GM23248 (cell line): ENCODE measurements at regions not wholly inside any gene's neighbourhood (a gene's known extent, or its start where the extent isn't known, plus 50 kb on each side); places are given as distances from the start of the nearest gene placed in this dataset.
A peak's percentile ranks its signal among the peaks of the same experiment; 100 is the strongest.

Source experiments
- DNase-seq: peaks from one replicate; pipeline ENCODE4 v3.0.0-alpha.2; 2015
- H2AFZ ChIP-seq: fragments of 200-600 bp; sonication (generic); 2 replicates; pipeline ENCODE4 v1.6.1; 2016; ENCODE audit warnings: antibody characterized with exemption
- H3F3A ChIP-seq: fragments of 200-600 bp; sonication (generic); 2 replicates; pipeline ENCODE4 v1.6.1; 2016; ENCODE audit warnings: mild to moderate bottlenecking, antibody characterized with exemption, mixed run types; ENCODE audit not compliant: insufficient read depth
- H3K27ac ChIP-seq: fragments of 200-600 bp; sonication (generic); 2 replicates; pipeline ENCODE4 v1.5.1; 2016; ENCODE audit warnings: mild to moderate bottlenecking
- H3K27me3 ChIP-seq: fragments of 200-600 bp; sonication (generic); replicated peaks from 2 replicates; pipeline ENCODE4 v1.6.1; 2016; ENCODE audit warnings: mild to moderate bottlenecking; ENCODE audit not compliant: insufficient read depth
- H3K36me3 ChIP-seq: fragments of 200-600 bp; sonication (generic); 2 replicates; pipeline ENCODE4 v1.6.1; 2016; ENCODE audit warnings: low read depth, mild to moderate bottlenecking
- H3K4me1 ChIP-seq: fragments of 200-600 bp; sonication (generic); 2 replicates; pipeline ENCODE4 v1.6.1; 2016; ENCODE audit warnings: mild to moderate bottlenecking; ENCODE audit not compliant: insufficient read depth
- H3K4me2 ChIP-seq: fragments of 200-600 bp; sonication (generic); one replicate; pipeline ENCODE4 v1.6.1; 2016; ENCODE audit warnings: mild to moderate bottlenecking; ENCODE audit not compliant: unreplicated experiment
- H3K4me3 ChIP-seq: fragments of 200-600 bp; sonication (generic); 2 replicates; pipeline ENCODE4 v1.5.1; 2016; ENCODE audit warnings: mild to moderate bottlenecking
- H3K79me2 ChIP-seq: fragments of 200-600 bp; sonication (generic); 2 replicates; pipeline ENCODE4 v1.6.1; 2016; ENCODE audit warnings: mild to moderate bottlenecking; ENCODE audit not compliant: insufficient read depth
- H3K9ac ChIP-seq: fragments of 200-600 bp; sonication (generic); 2 replicates; pipeline ENCODE4 v1.6.1; 2016; ENCODE audit warnings: mild to moderate bottlenecking
- H3K9me2 ChIP-seq: fragments of 200-600 bp; sonication (generic); 2 replicates; pipeline ENCODE4 v1.6.1; 2016; ENCODE audit warnings: mixed run types, mild to moderate bottlenecking, moderate library complexity; ENCODE audit not compliant: insufficient read depth
- H3K9me3 ChIP-seq: fragments of 200-600 bp; sonication (generic); one replicate; pipeline ENCODE4 v1.6.1; 2017; ENCODE audit warnings: low read depth
- H4K20me1 ChIP-seq: fragments of 200-600 bp; sonication (generic); 2 replicates; pipeline ENCODE4 v1.6.0; 2016; ENCODE audit not compliant: insufficient read depth
- EZH2 ChIP-seq: fragments of 200-600 bp; sonication (generic); IDR thresholded peaks from 2 replicates; pipeline ENCODE4 v1.6.1; 2018; ENCODE audit warnings: antibody characterized with exemption, mild to moderate bottlenecking; ENCODE audit not compliant: insufficient read depth, poor library complexity, severe bottlenecking
- EZH2phosphoT487 ChIP-seq: fragments of 200-600 bp; sonication (generic); IDR thresholded peaks from 2 replicates; pipeline ENCODE4 v1.6.1; 2018; ENCODE audit warnings: antibody characterized with exemption, moderate library complexity, mild to moderate bottlenecking, low read depth; ENCODE audit not compliant: insufficient read depth
- WGBS, 2 experiments: methylation state at CpG; one replicate each; pipeline ENCODE4 v1.1.6; 2015 to 2017; ENCODE audit warnings: low lambda C conversion rate in 2 of 2, low coverage in 1 of 2; ENCODE audit errors: missing lambda C conversion rate in 2 of 2; 5-methylcytosine and 5-hydroxymethylcytosine counted together
- in situ Hi-C: fragments of 300-500 bp; cut with MboI; formaldehyde crosslinking; loops from 2 replicates; pipeline ENCODE4 v1.15.0; 2020

DNA sequence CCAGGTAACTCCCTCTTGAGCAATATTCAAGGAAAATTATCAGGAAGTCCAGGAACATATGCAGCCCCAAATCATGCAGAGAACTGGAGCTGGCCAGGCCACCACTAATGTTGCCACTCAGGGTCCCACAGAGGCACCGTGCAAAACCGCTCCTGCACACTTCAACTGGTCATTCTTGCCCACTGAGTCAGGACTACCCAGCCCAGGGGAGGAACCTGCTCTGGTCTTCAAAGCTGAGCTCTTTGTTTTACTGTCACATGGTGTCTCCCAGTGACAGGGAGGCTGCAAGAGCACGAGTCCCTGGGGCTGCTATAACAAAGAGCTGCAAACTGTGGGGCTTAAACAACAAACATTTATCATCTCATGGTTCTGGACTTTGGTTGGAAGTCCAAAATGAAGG, 336.0 kb upstream of the PRDM1 start:
- Histone ChIP-seq H3K27ac (no peak overlapping the region), H3K79me2 (no peaks in the 10 kb centered on the region), H3K4me2 (no peak overlapping the region), H3K27me3 (no peaks in the 10 kb centered on the region), H3K4me1 (peaks cover 6% of the 10 kb centered on the region), H3F3A (0 out of 2 replicates have a peak, but pooled peaks cover 11% of the 10 kb centered on the region), H3K9ac (no peak overlapping the region), H3K4me3 (no peak overlapping the region), H4K20me1 (no peaks in the 10 kb centered on the region), H2AFZ (no peak overlapping the region), H3K9me3 (no peaks in the 10 kb centered on the region), H3K36me3 (no peaks in the 10 kb centered on the region), H3K9me2 (no peaks in the 10 kb centered on the region)
- no peak for DNase-seq
- in situ Hi-C loops: no loop called here
- no peak for TF ChIP-seq EZH2phosphoT487
- TF ChIP-seq EZH2: no peak
- 98 to 100% methylated on average over 3 of the region's 3 CpGs for WGBS, 2 experiments

DNA sequence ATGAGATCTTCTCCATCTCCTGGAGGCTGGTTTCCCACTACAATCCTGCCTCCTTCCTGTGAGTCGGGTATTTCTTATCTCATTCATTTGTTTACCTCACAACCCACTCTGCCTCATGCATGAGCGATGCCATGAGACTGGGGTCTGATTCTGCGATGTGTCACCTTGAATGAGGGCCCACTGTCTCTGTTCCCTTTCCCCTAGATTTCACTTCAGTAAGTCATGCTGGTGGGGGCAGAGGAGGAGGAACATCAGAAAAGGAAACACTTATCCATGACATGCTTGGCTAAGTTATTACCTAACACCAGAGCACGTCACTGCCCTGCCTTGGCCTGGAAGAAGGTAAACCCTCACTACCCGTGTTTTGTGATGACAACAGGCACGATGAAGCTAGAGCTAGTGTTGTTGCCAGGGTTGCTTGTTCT, 337.4 kb upstream of the PRDM1 start:
- Histone ChIP-seq H3F3A (0 out of 2 replicates have a peak, but pooled peaks cover 11% of the 10 kb centered on the region), H3K4me3 (no peak overlapping the region), H3K9ac (no peak overlapping the region), H3K9me2 (no peaks in the 10 kb centered on the region), H3K4me2 (no peak overlapping the region), H2AFZ (peak overlapping the region; percentile 41), H4K20me1 (no peaks in the 10 kb centered on the region), H3K79me2 (no peaks in the 10 kb centered on the region), H3K9me3 (no peaks in the 10 kb centered on the region), H3K27ac (peak overlapping the region; percentile 25), H3K36me3 (no peaks in the 10 kb centered on the region), H3K4me1 (peaks cover 15% of the 10 kb centered on the region), H3K27me3 (no peaks in the 10 kb centered on the region)
- in situ Hi-C loops: loop anchor here (25.0 kb wide), 1 partner anchor 464 kb away; no protein-coding TSS in a partner anchor
- TF ChIP-seq EZH2phosphoT487 (no peak), EZH2 (no peak)
- WGBS, 2 experiments: 5 to 6% methylated on average over 6 of the region's 6 CpGs
- peak; percentile 84 for DNase-seq

GRCh38 chr6:105747823-105748405, 338.2 kb upstream of the PRDM1 start:
- no peak for TF ChIP-seq EZH2phosphoT487
- no peak for TF ChIP-seq EZH2
- H3K9me3 ChIP-seq: no peaks in the 10 kb centered on the region
- H3K79me2 ChIP-seq: no peaks in the 10 kb centered on the region
- no peaks in the 10 kb centered on the region for H4K20me1 ChIP-seq
- in situ Hi-C loops: loop anchor here (25.0 kb wide), 1 partner anchor 464 kb away; no protein-coding TSS in a partner anchor
- H3K36me3 ChIP-seq: no peaks in the 10 kb centered on the region
- no peaks in the 10 kb centered on the region for H3K27me3 ChIP-seq
- WGBS, 2 experiments: 87 to 92% methylated on average over 3 of the region's 3 CpGs
- 0 out of 2 replicates have a peak, but pooled peaks cover 11% of the 10 kb centered on the region for H3F3A ChIP-seq
- H3K9ac ChIP-seq: no peak overlapping the region
- no peak overlapping the region for H2AFZ ChIP-seq
- H3K9me2 ChIP-seq: no peaks in the 10 kb centered on the region
- peaks cover 15% of the 10 kb centered on the region for H3K4me1 ChIP-seq
- no peak overlapping the region for H3K4me2 ChIP-seq
- H3K27ac ChIP-seq: no peak overlapping the region
- DNase-seq: no peak
- no peak overlapping the region for H3K4me3 ChIP-seq

- no peak overlapping the region for H3K4me3 ChIP-seq
- no peak overlapping the region for H2AFZ ChIP-seq
- no peaks in the 10 kb centered on the region for H3K79me2 ChIP-seq
- H3F3A ChIP-seq: 0 out of 2 replicates have a peak, but pooled peaks cover 11% of the 10 kb centered on the region
- H3K4me1 ChIP-seq: peaks cover 15% of the 10 kb centered on the region
- H3K36me3 ChIP-seq: no peaks in the 10 kb centered on the region
- in situ Hi-C loops: loop anchor here (25.0 kb wide), 1 partner anchor 466 kb away; no protein-coding TSS in a partner anchor
- no peaks in the 10 kb centered on the region for H3K9me3 ChIP-seq
- no peaks in the 10 kb centered on the region for H4K20me1 ChIP-seq
- 76 to 79% methylated on average over 1 of the region's 1 CpG for WGBS, 2 experiments
- no peak overlapping the region for H3K4me2 ChIP-seq
- no peaks in the 10 kb centered on the region for H3K9me2 ChIP-seq
- no peak overlapping the region for H3K27ac ChIP-seq
- TF ChIP-seq EZH2phosphoT487 (no peak), EZH2 (no peak)
- no peak overlapping the region for H3K9ac ChIP-seq
- DNase-seq: no peak
- no peaks in the 10 kb centered on the region for H3K27me3 ChIP-seq
Measured at GRCh38 chr6:105746509-105746908, 339.6 kb upstream of the PRDM1 start.

GRCh38 chr6:105746130-105746505, 340.0 kb upstream of the PRDM1 start:
- Histone ChIP-seq H3K27me3 (no peaks in the 10 kb centered on the region), H3K79me2 (no peaks in the 10 kb centered on the region), H3K27ac (no peak overlapping the region), H3K9ac (no peak overlapping the region), H3K9me2 (no peaks in the 10 kb centered on the region), H4K20me1 (no peaks in the 10 kb centered on the region), H3K4me1 (peaks cover 17% of the 10 kb centered on the region), H2AFZ (no peak overlapping the region), H3F3A (0 out of 2 replicates have a peak, but pooled peaks cover 11% of the 10 kb centered on the region), H3K4me2 (no peak overlapping the region), H3K36me3 (no peaks in the 10 kb centered on the region), H3K9me3 (no peaks in the 10 kb centered on the region), H3K4me3 (no peak overlapping the region)
- no peak for DNase-seq
- in situ Hi-C loops: loop anchor here (25.0 kb wide), 1 partner anchor 466 kb away; no protein-coding TSS in a partner anchor
- WGBS, 2 experiments: 63 to 81% methylated on average over 1 of the region's 1 CpG
- TF ChIP-seq EZH2 (no peak), EZH2phosphoT487 (no peak)
